H1 (cell line): ENCODE measurements at regions not wholly inside any gene's neighbourhood (a gene's known extent, or its start where the extent isn't known, plus 50 kb on each side); places are given as distances from the start of the nearest gene placed in this dataset.

Experiments used
- ATF3 ChIP-seq: IDR thresholded peaks from 2 replicates; pipeline ENCODE4 v1.6.1; 2011; ENCODE audit warnings: low read depth, mild to moderate bottlenecking, low read length; ENCODE audit not compliant: insufficient read depth
- BRCA1 ChIP-seq: IDR thresholded peaks from 2 replicates; pipeline ENCODE4 v1.6.1; 2012; ENCODE audit warnings: low read depth, low read length, improper control_type of control experiment
- CEBPB ChIP-seq: IDR thresholded peaks from 2 replicates; pipeline ENCODE4 v1.6.1; 2012; ENCODE audit warnings: low read depth, low read length
- CTCF ChIP-seq, 3 experiments: IDR thresholded peaks; 1 replicate in 2 of 3; 2 replicates in 1 of 3; pipeline versions ENCODE4 v1.5.1 to v1.6.1; 2011; ENCODE audit warnings: low read length in 3 of 3, mild to moderate bottlenecking in 3 of 3, inconsistent platforms in 2 of 3, low read depth in 1 of 3, moderate library complexity in 1 of 3; ENCODE audit not compliant: insufficient read depth in 1 of 3; ENCODE audit errors: control extremely low read depth in 1 of 3
- JUND ChIP-seq: IDR thresholded peaks from 2 replicates; pipeline ENCODE4 v1.6.1; 2011; ENCODE audit warnings: mild to moderate bottlenecking, improper control_type of control experiment, low read length
- MAFK ChIP-seq: IDR thresholded peaks from 2 replicates; pipeline ENCODE4 v1.6.1; 2012; ENCODE audit warnings: low read depth, mild to moderate bottlenecking, improper control_type of control experiment, low read length
- POLR2AphosphoS5 ChIP-seq: IDR thresholded peaks from 2 replicates; pipeline ENCODE4 v1.6.1; 2011; ENCODE audit warnings: low read depth, low read length
- TEAD4 ChIP-seq: IDR thresholded peaks from 2 replicates; pipeline ENCODE4 v1.6.1; 2012; ENCODE audit warnings: low read depth, low read length, inconsistent platforms, mixed read lengths

- TF ChIP-seq CTCF (IDR thresholded peaks at IDR 0.05; ENCODE audit: control extremely low read depth in 1 of 3, insufficient read depth in 1 of 3, low read depth in 1 of 3, low read length in 3 of 3): no peak
- no peak for TF ChIP-seq MAFK
- TF ChIP-seq CEBPB: no peak
- no peak for TF ChIP-seq JUND
- no peak for TF ChIP-seq POLR2AphosphoS5
- TF ChIP-seq ATF3: no peak
- no peak for TF ChIP-seq BRCA1
- TF ChIP-seq TEAD4: no peak
Measured at GRCh38 chr7:142457146-142457703, 199.4 kb upstream of the PRSS58 start (continued).
